GM23338 (cell line): ENCODE measurements at regions not wholly inside any gene's neighbourhood (a gene's known extent, or its start where the extent isn't known, plus 50 kb on each side); places are given as distances from the start of the nearest gene placed in this dataset.

Experiments
- ATAC-seq: fragments of 200-7000 bp; cut with Tn5 transposase; 3 replicates; pipeline ENCODE4 v1.9.1; 2020
- DNase-seq: peaks from one replicate; pipeline ENCODE4 v3.0.0-alpha.2; 2015; ENCODE audit warnings: low spot score
- H2AFZ ChIP-seq: fragments of 200-600 bp; sonication (generic); 2 replicates; pipeline ENCODE4 v1.8.0; 2016; ENCODE audit warnings: antibody characterized with exemption, mild to moderate bottlenecking, moderate library complexity
- H3F3A ChIP-seq: fragments of 200-600 bp; sonication (generic); replicated peaks from 2 replicates; pipeline ENCODE4 v1.8.0; 2017; ENCODE audit warnings: antibody characterized with exemption, mixed run types, low read depth
- H3K27ac ChIP-seq: fragments of 200-600 bp; sonication (generic); 2 replicates; pipeline ENCODE4 v1.6.1; 2016; ENCODE audit warnings: low read depth
- H3K27me3 ChIP-seq: fragments of 200-600 bp; sonication (generic); 2 replicates; pipeline ENCODE4 v1.8.0; 2016; ENCODE audit warnings: mild to moderate bottlenecking, mixed run types, moderate library complexity; ENCODE audit not compliant: insufficient read depth
- H3K36me3 ChIP-seq: fragments of 200-600 bp; sonication (generic); 2 replicates; pipeline ENCODE4 v1.8.0; 2016; ENCODE audit warnings: mild to moderate bottlenecking; ENCODE audit not compliant: insufficient read depth
- H3K4me1 ChIP-seq: fragments of 200-600 bp; sonication (generic); 2 replicates; pipeline ENCODE4 v1.8.0; 2016; ENCODE audit warnings: mild to moderate bottlenecking, moderate library complexity; ENCODE audit not compliant: insufficient read depth
- H3K4me2 ChIP-seq: fragments of 200-600 bp; sonication (generic); 2 replicates; pipeline ENCODE4 v1.7.1; 2017; ENCODE audit warnings: mixed run types
- H3K4me3 ChIP-seq: fragments of 200-600 bp; sonication (generic); 2 replicates; pipeline ENCODE4 v1.6.1; 2016; ENCODE audit warnings: mixed run types
- H3K79me2 ChIP-seq: fragments of 200-600 bp; sonication (generic); replicated peaks from 2 replicates; pipeline ENCODE4 v1.8.0; 2017; ENCODE audit warnings: mild to moderate bottlenecking; ENCODE audit not compliant: insufficient read depth
- H3K9me2 ChIP-seq: fragments of 200-600 bp; sonication (generic); 2 replicates; pipeline ENCODE4 v1.8.0; 2017; ENCODE audit not compliant: insufficient read depth
- H4K20me1 ChIP-seq: fragments of 200-600 bp; sonication (generic); replicated peaks from 2 replicates; pipeline ENCODE4 v1.8.0; 2017; ENCODE audit warnings: mild to moderate bottlenecking; ENCODE audit not compliant: insufficient read depth
- H3K27ac Mint-ChIP-seq: 2 replicates; pipeline ENCODE4 v1.8.0; 2020; ENCODE audit warnings: inconsistent platforms, mild to moderate bottlenecking, moderate library complexity, mixed read lengths
- H3K27me3 Mint-ChIP-seq: 3 replicates; pipeline ENCODE4 v1.8.0; 2022; ENCODE audit warnings: low read depth, mild to moderate bottlenecking, moderate library complexity, mixed read lengths, inconsistent platforms; ENCODE audit not compliant: insufficient read depth, poor library complexity
- H3K36me3 Mint-ChIP-seq: 3 replicates; pipeline ENCODE4 v1.8.0; 2021; ENCODE audit warnings: low read depth, mild to moderate bottlenecking, inconsistent platforms, moderate library complexity, mixed read lengths
- H3K4me1 Mint-ChIP-seq: 3 replicates; pipeline ENCODE4 v1.8.0; 2020; ENCODE audit warnings: mild to moderate bottlenecking, inconsistent platforms, mixed read lengths
- H3K4me3 Mint-ChIP-seq: 3 replicates; pipeline ENCODE4 v1.8.0; 2021; ENCODE audit warnings: moderate library complexity, mild to moderate bottlenecking, inconsistent platforms, mixed read lengths
- H3K9me3 Mint-ChIP-seq: 3 replicates; pipeline ENCODE4 v1.8.0; 2020; ENCODE audit warnings: moderate library complexity, mild to moderate bottlenecking, inconsistent platforms, mixed read lengths
- CREB1 ChIP-seq: fragments of 250-450 bp; sonication (Bioruptor Pico); IDR thresholded peaks from 2 replicates; pipeline ENCODE4 v1.5.0; 2020; ENCODE audit warnings: low read depth, mild to moderate bottlenecking, moderate library complexity
- ETS1 ChIP-seq: IDR thresholded peaks from 2 replicates; pipeline ENCODE4 v1.6.1; 2016; ENCODE audit warnings: antibody characterized with exemption
- EZH2 ChIP-seq: fragments of 200-600 bp; sonication (generic); IDR thresholded peaks from one replicate; pipeline ENCODE4 v1.8.0; 2017; ENCODE audit warnings: antibody characterized with exemption, mild to moderate bottlenecking, low read depth; ENCODE audit not compliant: unreplicated experiment
- JUNB ChIP-seq: IDR thresholded peaks from one replicate; pipeline ENCODE4 v1.6.1; 2016; ENCODE audit warnings: antibody characterized with exemption; ENCODE audit not compliant: unreplicated experiment
- POLR2AphosphoS5 ChIP-seq: IDR thresholded peaks from 2 replicates; pipeline ENCODE4 v1.6.1; 2016; ENCODE audit warnings: antibody characterized with exemption, low read depth
- REST ChIP-seq: IDR thresholded peaks from one replicate; pipeline ENCODE4 v1.6.1; 2018; ENCODE audit warnings: antibody characterized with exemption; ENCODE audit not compliant: unreplicated experiment
- ZNF114 ChIP-seq: fragments of 250-450 bp; sonication (Bioruptor Pico); IDR thresholded peaks from 2 replicates; pipeline ENCODE4 v1.5.0; 2020; ENCODE audit warnings: mild to moderate bottlenecking, moderate library complexity
- TF ChIP-seq, protein P1 (sequence below): fragments of 250-450 bp; sonication (Bioruptor Pico); IDR thresholded peaks from 2 replicates; pipeline ENCODE4 v1.5.0; 2020; ENCODE audit warnings: mild to moderate bottlenecking, moderate library complexity

DNA sequence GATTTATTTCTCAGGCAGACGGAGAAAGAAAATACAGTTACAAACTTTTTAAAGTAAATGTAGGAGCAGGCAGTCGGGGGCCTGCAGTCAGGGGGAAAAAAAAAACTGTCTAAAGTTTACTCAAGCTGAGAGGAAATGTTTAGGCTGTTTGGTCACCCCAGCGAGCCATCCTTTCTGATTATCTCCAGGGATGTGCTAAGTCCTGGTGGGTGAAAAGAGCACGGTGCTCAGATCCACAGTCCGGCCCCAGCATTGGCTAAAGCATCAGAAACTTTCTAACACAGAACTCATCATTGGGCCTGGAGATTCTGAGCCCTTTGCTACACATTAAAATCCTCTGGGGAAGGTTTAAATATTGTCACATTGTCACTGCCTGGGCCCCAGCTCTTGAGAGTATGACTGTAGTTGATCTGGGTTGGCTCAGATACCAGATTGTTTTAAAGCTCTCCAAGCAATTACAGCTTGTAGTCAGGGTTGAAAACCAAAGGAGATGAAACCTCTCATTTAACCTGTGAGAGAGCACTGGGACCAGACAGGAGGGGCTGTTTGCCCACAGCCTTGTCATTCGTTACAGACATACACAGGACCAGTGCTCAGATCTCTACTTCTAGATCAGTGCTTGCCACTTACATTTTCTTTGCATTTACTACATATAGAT, 131.1 kb upstream of the HTR2A start (continued):
- TF ChIP-seq, protein P1, sequence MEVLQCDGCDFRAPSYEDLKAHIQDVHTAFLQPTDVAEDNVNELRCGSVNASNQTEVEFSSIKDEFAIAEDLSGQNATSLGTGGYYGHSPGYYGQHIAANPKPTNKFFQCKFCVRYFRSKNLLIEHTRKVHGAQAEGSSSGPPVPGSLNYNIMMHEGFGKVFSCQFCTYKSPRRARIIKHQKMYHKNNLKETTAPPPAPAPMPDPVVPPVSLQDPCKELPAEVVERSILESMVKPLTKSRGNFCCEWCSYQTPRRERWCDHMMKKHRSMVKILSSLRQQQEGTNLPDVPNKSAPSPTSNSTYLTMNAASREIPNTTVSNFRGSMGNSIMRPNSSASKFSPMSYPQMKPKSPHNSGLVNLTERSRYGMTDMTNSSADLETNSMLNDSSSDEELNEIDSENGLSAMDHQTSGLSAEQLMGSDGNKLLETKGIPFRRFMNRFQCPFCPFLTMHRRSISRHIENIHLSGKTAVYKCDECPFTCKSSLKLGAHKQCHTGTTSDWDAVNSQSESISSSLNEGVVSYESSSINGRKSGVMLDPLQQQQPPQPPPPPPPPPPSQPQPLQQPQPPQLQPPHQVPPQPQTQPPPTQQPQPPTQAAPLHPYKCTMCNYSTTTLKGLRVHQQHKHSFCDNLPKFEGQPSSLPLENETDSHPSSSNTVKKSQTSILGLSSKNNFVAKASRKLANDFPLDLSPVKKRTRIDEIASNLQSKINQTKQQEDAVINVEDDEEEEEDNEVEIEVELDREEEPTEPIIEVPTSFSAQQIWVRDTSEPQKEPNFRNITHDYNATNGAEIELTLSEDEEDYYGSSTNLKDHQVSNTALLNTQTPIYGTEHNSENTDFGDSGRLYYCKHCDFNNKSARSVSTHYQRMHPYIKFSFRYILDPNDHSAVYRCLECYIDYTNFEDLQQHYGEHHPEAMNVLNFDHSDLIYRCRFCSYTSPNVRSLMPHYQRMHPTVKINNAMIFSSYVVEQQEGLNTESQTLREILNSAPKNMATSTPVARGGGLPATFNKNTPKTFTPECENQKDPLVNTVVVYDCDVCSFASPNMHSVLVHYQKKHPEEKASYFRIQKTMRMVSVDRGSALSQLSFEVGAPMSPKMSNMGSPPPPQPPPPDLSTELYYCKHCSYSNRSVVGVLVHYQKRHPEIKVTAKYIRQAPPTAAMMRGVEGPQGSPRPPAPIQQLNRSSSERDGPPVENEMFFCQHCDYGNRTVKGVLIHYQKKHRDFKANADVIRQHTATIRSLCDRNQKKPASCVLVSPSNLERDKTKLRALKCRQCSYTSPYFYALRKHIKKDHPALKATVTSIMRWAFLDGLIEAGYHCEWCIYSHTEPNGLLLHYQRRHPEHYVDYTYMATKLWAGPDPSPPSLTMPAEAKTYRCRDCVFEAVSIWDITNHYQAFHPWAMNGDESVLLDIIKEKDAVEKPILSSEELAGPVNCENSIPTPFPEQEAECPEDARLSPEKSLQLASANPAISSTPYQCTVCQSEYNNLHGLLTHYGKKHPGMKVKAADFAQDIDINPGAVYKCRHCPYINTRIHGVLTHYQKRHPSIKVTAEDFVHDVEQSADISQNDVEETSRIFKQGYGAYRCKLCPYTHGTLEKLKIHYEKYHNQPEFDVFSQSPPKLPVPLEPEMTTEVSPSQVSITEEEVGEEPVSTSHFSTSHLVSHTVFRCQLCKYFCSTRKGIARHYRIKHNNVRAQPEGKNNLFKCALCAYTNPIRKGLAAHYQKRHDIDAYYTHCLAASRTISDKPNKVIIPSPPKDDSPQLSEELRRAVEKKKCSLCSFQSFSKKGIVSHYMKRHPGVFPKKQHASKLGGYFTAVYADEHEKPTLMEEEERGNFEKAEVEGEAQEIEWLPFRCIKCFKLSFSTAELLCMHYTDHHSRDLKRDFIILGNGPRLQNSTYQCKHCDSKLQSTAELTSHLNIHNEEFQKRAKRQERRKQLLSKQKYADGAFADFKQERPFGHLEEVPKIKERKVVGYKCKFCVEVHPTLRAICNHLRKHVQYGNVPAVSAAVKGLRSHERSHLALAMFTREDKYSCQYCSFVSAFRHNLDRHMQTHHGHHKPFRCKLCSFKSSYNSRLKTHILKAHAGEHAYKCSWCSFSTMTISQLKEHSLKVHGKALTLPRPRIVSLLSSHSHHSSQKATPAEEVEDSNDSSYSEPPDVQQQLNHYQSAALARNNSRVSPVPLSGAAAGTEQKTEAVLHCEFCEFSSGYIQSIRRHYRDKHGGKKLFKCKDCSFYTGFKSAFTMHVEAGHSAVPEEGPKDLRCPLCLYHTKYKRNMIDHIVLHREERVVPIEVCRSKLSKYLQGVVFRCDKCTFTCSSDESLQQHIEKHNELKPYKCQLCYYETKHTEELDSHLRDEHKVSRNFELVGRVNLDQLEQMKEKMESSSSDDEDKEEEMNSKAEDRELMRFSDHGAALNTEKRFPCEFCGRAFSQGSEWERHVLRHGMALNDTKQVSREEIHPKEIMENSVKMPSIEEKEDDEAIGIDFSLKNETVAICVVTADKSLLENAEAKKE (CRISPR knock-in tag): no peak
- TF ChIP-seq JUNB: no peak
- no peak for TF ChIP-seq REST

GRCh38 chr13:47025791-47026447, 129.1 kb upstream of the HTR2A start:
- no peaks in the 10 kb centered on the region for H4K20me1 ChIP-seq
- Mint-ChIP-seq H3K27ac (no peak overlapping the region), H3K4me1 (peaks cover 21% of the 10 kb centered on the region; the same call in 2 of the 3 replicates), H3K36me3 (no peaks in the 10 kb centered on the region; the same call in 2 of the 3 replicates), H3K9me3 (no peaks in the 10 kb centered on the region; the same call in 2 of the 3 replicates), H3K27me3 (peaks cover 1% of the 10 kb centered on the region), H3K4me3 (no peak overlapping the region)
- no peak overlapping the region for H3K4me2 ChIP-seq
- H3K4me1 ChIP-seq: peaks cover 6% of the 10 kb centered on the region; the same call in 1 of the 2 replicates
- no peak overlapping the region for H3K27ac ChIP-seq
- peaks cover 8% of the 10 kb centered on the region; the same call in 1 of the 2 replicates for H3K9me2 ChIP-seq
- no peak overlapping the region for H3K4me3 ChIP-seq
- no peak for ATAC-seq
- no peak for DNase-seq
- H3K79me2 ChIP-seq: no peaks in the 10 kb centered on the region
- no peaks in the 10 kb centered on the region for H3K27me3 ChIP-seq
- no peak overlapping the region for H2AFZ ChIP-seq
- H3F3A ChIP-seq: no peaks in the 10 kb centered on the region
- H3K36me3 ChIP-seq: no peaks in the 10 kb centered on the region
- TF ChIP-seq ZNF114 (CRISPR knock-in tag): no peak
- no peak for TF ChIP-seq ETS1
- TF ChIP-seq JUNB: no peak
- TF ChIP-seq EZH2: no peak
- no peak for TF ChIP-seq CREB1 (CRISPR knock-in tag)
- TF ChIP-seq REST: no peak
- TF ChIP-seq POLR2AphosphoS5: no peak
